Vagina (tissue), 2 donors: ENCODE measurements at regions not wholly inside any gene's neighbourhood (a gene's known extent, or its start where the extent isn't known, plus 50 kb on each side); places are given as distances from the start of the nearest gene placed in this dataset.

Source experiments
- CTCF ChIP-seq, 3 experiments: fragments of 450-650 bp in 2 of 3; fragments of 200-600 bp in 1 of 3; sonication (generic) in 1 of 3; IDR thresholded peaks; one replicate each; pipeline ENCODE4 v1.5.1; 2017 to 2019; ENCODE audit warnings: antibody characterized with exemption in 3 of 3, mild to moderate bottlenecking in 2 of 3, moderate library complexity in 2 of 3
- POLR2A ChIP-seq, 2 donors: fragments of 450-650 bp; IDR thresholded peaks; one replicate each; pipeline ENCODE4 v1.6.1; 2017; ENCODE audit warnings: antibody characterized with exemption in 2 of 2, mild to moderate bottlenecking in 2 of 2, moderate library complexity in 2 of 2
- POLR2AphosphoS5 ChIP-seq, 2 donors: sonication (generic); formaldehyde crosslinking; IDR thresholded peaks; one replicate each; pipeline ENCODE4 v1.9.0; 2017; ENCODE audit warnings: antibody characterized with exemption in 2 of 2, mild to moderate bottlenecking in 2 of 2, low read depth in 1 of 2; ENCODE audit not compliant: insufficient read depth in 1 of 2

DNA sequence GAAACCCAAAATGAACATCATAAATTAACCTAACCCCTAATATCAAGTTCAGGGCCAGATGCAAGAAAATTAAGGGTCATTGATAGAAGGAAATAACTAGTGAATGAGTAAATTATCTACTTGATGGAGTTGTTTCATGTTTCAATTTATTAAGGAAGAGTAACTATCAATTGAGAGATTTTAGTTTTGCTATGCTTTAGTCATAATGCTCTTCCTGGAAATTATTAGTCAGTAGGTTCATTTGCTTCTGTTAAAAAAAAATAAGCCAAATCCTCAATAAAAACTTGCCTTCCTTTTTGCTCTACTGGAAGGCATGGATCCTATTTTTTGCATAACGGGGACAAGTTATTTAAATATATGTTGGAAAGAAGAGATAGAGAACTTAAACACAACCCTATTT, 59.0 kb upstream of the HIF1A start:
- TF ChIP-seq POLR2AphosphoS5 (IDR thresholded peaks at IDR 0.05; ENCODE audit: insufficient read depth in 1 of 2, low read depth in 1 of 2), result no peak
- no peak for TF ChIP-seq CTCF (IDR thresholded peaks at IDR 0.05)
- no peak for TF ChIP-seq POLR2A (IDR thresholded peaks at IDR 0.05)
